Tibial nerve (tissue), 4 donors: ENCODE measurements at regions not wholly inside any gene's neighbourhood (a gene's known extent, or its start where the extent isn't known, plus 50 kb on each side); places are given as distances from the start of the nearest gene placed in this dataset.

Source experiments
- DNase-seq, 2 donors: peaks; one replicate each; pipeline ENCODE4 v3.0.0-alpha.2; 2019; ENCODE audit warnings: low spot score in 2 of 2
- H3K27ac ChIP-seq, 4 donors: fragments of 200-600 bp; sonication (generic) in 3 of 4; one replicate each; pipeline ENCODE4 v1.5.1; 2017 to 2019; ENCODE audit warnings: mild to moderate bottlenecking in 1 of 4
- H3K27me3 ChIP-seq, 2 donors: fragments of 200-600 bp; sonication (generic) in 1 of 2; one replicate each; pipeline versions ENCODE4 v1.5.1 to v1.6.0; 2017 to 2019
- H3K36me3 ChIP-seq, 3 donors: fragments of 200-600 bp; sonication (generic); one replicate each; pipeline ENCODE4 v1.5.1; 2018 to 2019
- H3K4me1 ChIP-seq, 4 donors: fragments of 200-600 bp; sonication (generic) in 3 of 4; one replicate each; pipeline ENCODE4 v1.5.1; 2017 to 2019
- H3K4me3 ChIP-seq, 4 donors: fragments of 200-600 bp; sonication (generic) in 3 of 4; one replicate each; pipeline ENCODE4 v1.5.1; 2017 to 2019; ENCODE audit warnings: mild to moderate bottlenecking in 1 of 4, moderate library complexity in 1 of 4
- H3K9me3 ChIP-seq, 4 donors: fragments of 200-600 bp; sonication (generic) in 3 of 4; one replicate each; pipeline ENCODE4 v1.5.1; 2017 to 2019
- EP300 ChIP-seq, 2 donors: sonication (generic); formaldehyde crosslinking; IDR thresholded peaks; one replicate each; pipeline ENCODE4 v1.6.1; 2017; ENCODE audit warnings: antibody characterized with exemption in 2 of 2, mild to moderate bottlenecking in 1 of 2
- POLR2A ChIP-seq, 2 donors: fragments of 450-650 bp; IDR thresholded peaks; one replicate each; pipeline ENCODE4 v1.6.1; 2017; ENCODE audit warnings: antibody characterized with exemption in 2 of 2, mild to moderate bottlenecking in 2 of 2, moderate library complexity in 2 of 2
- WGBS, 2 donors: methylation state at CpG; one replicate each; pipeline ENCODE4 v1.1.5; 2018; 5-methylcytosine and 5-hydroxymethylcytosine counted together
- TF ChIP-seq, protein P1 (sequence below), 5 experiments: fragments of 200-600 bp in 3 of 5; fragments of 450-650 bp in 2 of 5; sonication (generic) in 3 of 5; IDR thresholded peaks; one replicate each; pipeline ENCODE4 v1.5.1; 2016 to 2019; ENCODE audit warnings: antibody characterized with exemption in 5 of 5, mild to moderate bottlenecking in 3 of 5, moderate library complexity in 2 of 5

DNA sequence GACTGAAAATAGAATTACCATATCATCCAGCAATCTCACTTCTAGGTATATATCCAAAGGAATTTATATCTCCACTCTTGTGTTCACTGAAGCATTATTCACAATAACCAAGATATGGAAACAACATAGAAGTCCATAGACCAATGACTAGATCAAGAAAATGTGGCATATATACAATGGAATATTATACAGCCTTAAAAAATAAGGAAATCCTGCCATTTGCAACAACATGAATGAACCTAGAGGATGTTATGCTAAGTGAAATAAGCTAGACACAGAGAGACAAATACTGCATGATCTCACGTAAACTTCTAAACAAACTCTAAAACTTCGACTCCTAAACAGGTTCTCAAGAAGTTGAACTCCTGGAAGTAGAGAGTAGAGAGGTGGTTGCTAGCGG is 254.5 kb downstream of the SKIDA1 start:
- WGBS, 2 donors = 92 to 98% methylated on average over 3 of the region's 3 CpGs

DNA sequence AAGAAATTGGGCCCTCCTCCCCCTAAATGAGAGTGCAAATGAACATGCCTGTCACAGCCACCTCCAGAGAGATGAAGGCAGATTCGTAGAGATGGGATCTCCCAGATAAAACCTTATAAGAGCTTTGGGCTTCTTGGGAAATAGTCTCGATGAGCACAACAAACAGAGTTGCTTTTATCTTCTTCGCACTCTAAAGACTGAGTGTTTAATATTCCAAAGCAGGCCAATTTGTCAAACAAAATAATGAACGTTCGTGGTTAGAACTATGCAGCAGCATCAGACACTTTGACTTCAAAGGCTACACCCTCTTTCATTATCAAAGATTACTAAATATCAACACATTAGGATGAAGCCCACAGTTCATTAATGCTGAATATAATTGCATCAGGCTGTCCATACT is 256.2 kb downstream of the SKIDA1 start:
- H3K36me3 ChIP-seq = no peaks in the 10 kb centered on the region
- H3K4me3 ChIP-seq = no peak overlapping the region
- no peaks in the 10 kb centered on the region for H3K27me3 ChIP-seq
- no peak overlapping the region for H3K27ac ChIP-seq
- TF ChIP-seq, protein P1, sequence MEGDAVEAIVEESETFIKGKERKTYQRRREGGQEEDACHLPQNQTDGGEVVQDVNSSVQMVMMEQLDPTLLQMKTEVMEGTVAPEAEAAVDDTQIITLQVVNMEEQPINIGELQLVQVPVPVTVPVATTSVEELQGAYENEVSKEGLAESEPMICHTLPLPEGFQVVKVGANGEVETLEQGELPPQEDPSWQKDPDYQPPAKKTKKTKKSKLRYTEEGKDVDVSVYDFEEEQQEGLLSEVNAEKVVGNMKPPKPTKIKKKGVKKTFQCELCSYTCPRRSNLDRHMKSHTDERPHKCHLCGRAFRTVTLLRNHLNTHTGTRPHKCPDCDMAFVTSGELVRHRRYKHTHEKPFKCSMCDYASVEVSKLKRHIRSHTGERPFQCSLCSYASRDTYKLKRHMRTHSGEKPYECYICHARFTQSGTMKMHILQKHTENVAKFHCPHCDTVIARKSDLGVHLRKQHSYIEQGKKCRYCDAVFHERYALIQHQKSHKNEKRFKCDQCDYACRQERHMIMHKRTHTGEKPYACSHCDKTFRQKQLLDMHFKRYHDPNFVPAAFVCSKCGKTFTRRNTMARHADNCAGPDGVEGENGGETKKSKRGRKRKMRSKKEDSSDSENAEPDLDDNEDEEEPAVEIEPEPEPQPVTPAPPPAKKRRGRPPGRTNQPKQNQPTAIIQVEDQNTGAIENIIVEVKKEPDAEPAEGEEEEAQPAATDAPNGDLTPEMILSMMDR (IDR thresholded peaks at IDR 0.05) = no peak
- TF ChIP-seq POLR2A (IDR thresholded peaks at IDR 0.05) (no peak), EP300 (IDR thresholded peaks at IDR 0.05) (no peak)
- no peaks in the 10 kb centered on the region for H3K4me1 ChIP-seq
- DNase-seq = no peak
- H3K9me3 ChIP-seq = no peaks in the 10 kb centered on the region
- WGBS, 2 donors = 88 to 91% methylated on average over 5 of the region's 5 CpGs

More for the DNA sequence above, 254.5 kb downstream of the SKIDA1 start:
- Histone ChIP-seq H3K9me3 (no peaks in the 10 kb centered on the region), H3K4me1 (no peaks in the 10 kb centered on the region), H3K36me3 (no peaks in the 10 kb centered on the region), H3K27me3 (no peaks in the 10 kb centered on the region), H3K4me3 (no peak overlapping the region), H3K27ac (no peak overlapping the region)
- TF ChIP-seq, protein P1 (IDR thresholded peaks at IDR 0.05) = no peak
- TF ChIP-seq POLR2A (IDR thresholded peaks at IDR 0.05) (no peak), EP300 (IDR thresholded peaks at IDR 0.05) (no peak)
- no peak for DNase-seq

DNA sequence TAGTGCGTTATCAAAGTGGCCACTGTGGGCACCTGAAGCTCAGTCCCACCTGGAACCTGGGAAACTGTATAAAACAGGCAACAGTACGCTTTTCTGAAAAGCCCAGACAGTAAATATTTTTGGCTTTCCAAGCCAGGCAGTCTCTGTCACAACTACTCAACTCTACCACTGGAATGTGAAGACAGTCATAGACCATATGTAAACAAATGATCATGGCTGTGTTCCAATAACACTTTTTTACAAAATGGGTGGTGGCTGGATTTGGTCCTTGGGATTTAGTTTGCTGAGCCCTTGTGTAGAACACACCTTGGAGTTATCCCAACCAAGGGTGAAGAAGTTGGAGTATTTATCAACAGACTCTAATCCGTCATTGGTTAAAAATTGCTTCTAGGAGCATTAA is 259.9 kb downstream of the SKIDA1 start:
- no peaks in the 10 kb centered on the region for H3K9me3 ChIP-seq
- 89% methylated on average over 3 of the region's 3 CpGs for WGBS, 2 donors
- no peak for DNase-seq
- H3K27me3 ChIP-seq = no peaks in the 10 kb centered on the region
- no peak for TF ChIP-seq POLR2A (IDR thresholded peaks at IDR 0.05)
- no peak for TF ChIP-seq EP300 (IDR thresholded peaks at IDR 0.05)
- TF ChIP-seq, protein P1 (IDR thresholded peaks at IDR 0.05) = no peak
- H3K36me3 ChIP-seq = no peaks in the 10 kb centered on the region
- peaks cover 0 to 8% (median 0%) of the 10 kb centered on the region in 4 donors for H3K4me1 ChIP-seq
- no peak overlapping the region for H3K4me3 ChIP-seq
- no peak overlapping the region for H3K27ac ChIP-seq

DNA sequence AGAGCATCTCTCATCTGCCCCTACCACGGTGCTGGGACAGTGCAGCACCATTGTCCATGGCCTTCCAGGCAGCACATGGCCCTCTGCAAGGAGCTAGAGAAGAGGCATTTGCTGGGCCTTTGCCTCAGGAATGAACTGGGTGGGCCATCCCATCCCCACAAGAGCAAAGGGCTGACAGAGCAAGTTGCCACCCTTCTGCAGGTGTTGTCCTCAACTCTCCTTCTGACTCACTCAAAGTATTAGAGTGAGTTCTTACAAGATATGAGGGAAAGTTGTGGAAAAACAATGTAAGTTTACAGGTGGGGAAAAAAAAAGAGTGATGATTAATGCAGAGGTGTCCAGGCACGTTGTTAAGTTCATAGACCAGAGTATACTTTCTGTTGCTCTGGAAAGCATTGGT is 261.2 kb downstream of the SKIDA1 start:
- WGBS, 2 donors = 79 to 96% methylated on average over 2 of the region's 2 CpGs
- no peak for DNase-seq

GRCh38 chr10:21263839-21264238 is 261.6 kb downstream of the SKIDA1 start:
- 89 to 93% methylated on average over 3 of the region's 3 CpGs for WGBS, 2 donors
- H3K4me3 ChIP-seq = no peak overlapping the region
- H3K36me3 ChIP-seq = no peaks in the 10 kb centered on the region
- H3K27ac ChIP-seq = no peak overlapping the region
- no peaks in the 10 kb centered on the region for H3K27me3 ChIP-seq
- no peak for TF ChIP-seq EP300 (IDR thresholded peaks at IDR 0.05)
- TF ChIP-seq, protein P1 (IDR thresholded peaks at IDR 0.05) = no peak
- TF ChIP-seq POLR2A (IDR thresholded peaks at IDR 0.05) = no peak
- H3K4me1 ChIP-seq = peaks cover 0 to 16% (median 0%) of the 10 kb centered on the region in 4 donors
- no peak for DNase-seq
- no peaks in the 10 kb centered on the region for H3K9me3 ChIP-seq

More for the DNA sequence above, 261.2 kb downstream of the SKIDA1 start:
- Histone ChIP-seq H3K27ac (no peak overlapping the region), H3K4me1 (peaks cover 0 to 16% (median 0%) of the 10 kb centered on the region in 4 donors), H3K4me3 (no peak overlapping the region), H3K9me3 (no peaks in the 10 kb centered on the region), H3K36me3 (no peaks in the 10 kb centered on the region), H3K27me3 (no peaks in the 10 kb centered on the region)
- TF ChIP-seq POLR2A (IDR thresholded peaks at IDR 0.05) = no peak
- TF ChIP-seq EP300 (IDR thresholded peaks at IDR 0.05) = no peak
- TF ChIP-seq, protein P1 (IDR thresholded peaks at IDR 0.05) = no peak
